KOPT-K1 (cell line): ENCODE measurements at regions not wholly inside any gene's neighbourhood (a gene's known extent, or its start where the extent isn't known, plus 50 kb on each side); places are given as distances from the start of the nearest gene placed in this dataset.
"Not testable (repeated sequence)": the region's sequence is repeated elsewhere in the genome, so short reads cannot be mapped to it uniquely, and the experiment has no call there.

Experiments
- H3K27ac ChIP-seq: fragments of 200-600 bp; sonication (generic); 2 replicates; pipeline ENCODE4 v1.5.1; 2016; ENCODE audit warnings: antibody characterized with exemption, mild to moderate bottlenecking, low read depth, low read length; ENCODE audit not compliant: poor library complexity, severe bottlenecking
- H3K36me3 ChIP-seq: fragments of 200-600 bp; sonication (generic); 2 replicates; pipeline ENCODE4 v1.5.1; 2017; ENCODE audit warnings: antibody characterized with exemption, mild to moderate bottlenecking, low read length, moderate library complexity; ENCODE audit not compliant: insufficient read depth
- H3K9me3 ChIP-seq: fragments of 200-600 bp; sonication (generic); 2 replicates; pipeline ENCODE4 v1.5.1; 2017; ENCODE audit warnings: antibody characterized with exemption, low read length, mild to moderate bottlenecking; ENCODE audit not compliant: insufficient read depth, poor library complexity, severe bottlenecking

GRCh38 chr14:71242237-71242748 is 335.0 kb downstream of the PCNX1 start:
- H3K27ac ChIP-seq, result no peak overlapping the region
- H3K9me3 ChIP-seq, result peaks cover 14% of the 10 kb centered on the region
- no peaks in the 10 kb centered on the region for H3K36me3 ChIP-seq

- Histone ChIP-seq H3K36me3 (no peaks in the 10 kb centered on the region), H3K27ac (no peak overlapping the region), H3K9me3 (peaks cover 24% of the 10 kb centered on the region)
Measured at GRCh38 chr14:71243697-71244096, 336.4 kb downstream of the PCNX1 start.

- Histone ChIP-seq H3K9me3 (peaks cover 24% of the 10 kb centered on the region), H3K36me3 (no peaks in the 10 kb centered on the region), H3K27ac (no peak overlapping the region)
Measured at GRCh38 chr14:71244341-71244740, 337.1 kb downstream of the PCNX1 start.

GRCh38 chr14:71245659-71246361 is 338.6 kb downstream of the PCNX1 start:
- Histone ChIP-seq H3K36me3 (no peaks in the 10 kb centered on the region), H3K27ac (peak overlapping the region; percentile 20), H3K9me3 (peaks cover 24% of the 10 kb centered on the region)

- Histone ChIP-seq H3K36me3 (no peaks in the 10 kb centered on the region), H3K27ac (peak overlapping the region; percentile 20), H3K9me3 (peaks cover 24% of the 10 kb centered on the region)
Measured at GRCh38 chr14:71246539-71246938, 339.3 kb downstream of the PCNX1 start.

- Histone ChIP-seq H3K27ac (peak overlapping the region; percentile 15), H3K9me3 (peaks cover 24% of the 10 kb centered on the region), H3K36me3 (no peaks in the 10 kb centered on the region)
Measured at GRCh38 chr14:71247106-71247505, 339.8 kb downstream of the PCNX1 start.

GRCh38 chr14:71248194-71248593 is 340.9 kb downstream of the PCNX1 start:
- Histone ChIP-seq H3K27ac (no peak overlapping the region), H3K9me3 (peaks cover 24% of the 10 kb centered on the region), H3K36me3 (no peaks in the 10 kb centered on the region)

- Histone ChIP-seq H3K9me3 (peaks cover 24% of the 10 kb centered on the region), H3K27ac (no peak overlapping the region), H3K36me3 (no peaks in the 10 kb centered on the region)
Measured at GRCh38 chr14:71250347-71250746, 343.1 kb downstream of the PCNX1 start.

- Histone ChIP-seq H3K36me3 (no peaks in the 10 kb centered on the region), H3K9me3 (peaks cover 24% of the 10 kb centered on the region), H3K27ac (no peak overlapping the region)
Measured at GRCh38 chr14:71250791-71251190, 343.5 kb downstream of the PCNX1 start.

GRCh38 chr14:71254091-71254719 is 346.9 kb downstream of the PCNX1 start:
- not testable (repeated sequence) for H3K36me3 ChIP-seq
- H3K9me3 ChIP-seq, result peaks cover 19% of the 10 kb centered on the region

GRCh38 chr14:71261206-71261605 is 353.9 kb downstream of the PCNX1 start:
- Histone ChIP-seq H3K9me3 (peaks cover 23% of the 10 kb centered on the region), H3K36me3 (no peaks in the 10 kb centered on the region), H3K27ac (no peak overlapping the region)

More at GRCh38 chr14:71254091-71254719, 346.9 kb downstream of the PCNX1 start:
- H3K27ac ChIP-seq, result not testable (repeated sequence)

- no peaks in the 10 kb centered on the region for H3K36me3 ChIP-seq
Measured at GRCh38 chr14:71262441-71262840, 355.2 kb downstream of the PCNX1 start.

GRCh38 chr14:71264260-71264659 is 357.0 kb downstream of the PCNX1 start:
- no peak overlapping the region for H3K27ac ChIP-seq
- peaks cover 16% of the 10 kb centered on the region for H3K9me3 ChIP-seq
- H3K36me3 ChIP-seq, result no peaks in the 10 kb centered on the region

More at GRCh38 chr14:71262441-71262840, 355.2 kb downstream of the PCNX1 start:
- Histone ChIP-seq H3K27ac (no peak overlapping the region), H3K9me3 (peaks cover 22% of the 10 kb centered on the region)

GRCh38 chr14:71267007-71267513 is 359.8 kb downstream of the PCNX1 start:
- Histone ChIP-seq H3K27ac (peak overlapping the region; percentile 43), H3K36me3 (no peaks in the 10 kb centered on the region), H3K9me3 (peaks cover 20% of the 10 kb centered on the region)

- H3K9me3 ChIP-seq, result peaks cover 20% of the 10 kb centered on the region
- H3K27ac ChIP-seq, result peak overlapping the region; percentile 43
- H3K36me3 ChIP-seq, result no peaks in the 10 kb centered on the region
Measured at GRCh38 chr14:71267691-71268090, 360.4 kb downstream of the PCNX1 start.
